ENCODE measurements at regions not wholly inside any gene's neighbourhood (a gene's known extent, or its start where the extent isn't known, plus 50 kb on each side); places are given as distances from the start of the nearest gene placed in this dataset.

GRCh38 chr7:130998993-130999602 lies 265.1 kb upstream of the KLF14 start:
- Histone ChIP-seq H3K9me3 (ENCODE audit: control insufficient read depth in 1 of 2, insufficient read depth in 1 of 2, low read depth in 1 of 2, low read length in 2 of 2) (no peaks in the 10 kb centered on the region), H3K9me2 (ENCODE audit: insufficient read depth) (no peaks in the 10 kb centered on the region), H3K27me3 (ENCODE audit: insufficient read depth, low read length) (no peaks in the 10 kb centered on the region), H3K4me3 (replicated peaks in 1 of 2; ENCODE audit: low read depth in 1 of 2, low read length in 2 of 2) (no peak overlapping the region), H2AFZ (ENCODE audit: low read depth, low read length, poor library complexity, severe bottlenecking) (no peak overlapping the region), H3K4me2 (ENCODE audit: low read length) (peak overlapping the region; percentile 60), H3K9ac (ENCODE audit: low read length) (peak overlapping the region; percentile 69), H3K27ac (ENCODE audit: low read depth, low read length) (peak overlapping the region; percentile 100), H3K79me2 (ENCODE audit: insufficient read depth, low read length) (peaks cover 71% of the 10 kb centered on the region), H4K20me1 (ENCODE audit: insufficient read depth) (no peaks in the 10 kb centered on the region), H3K36me3 (ENCODE audit: control insufficient read depth in 1 of 2, insufficient read depth in 2 of 2, low read length in 2 of 2) (no peaks in the 10 kb centered on the region), H3K4me1 (ENCODE audit: control insufficient read depth in 1 of 2, insufficient read depth in 2 of 2, low read length in 2 of 2) (peaks cover 86 to 99% of the 10 kb centered on the region in 2 experiments)
- TF ChIP-seq TCF7L2 (IDR thresholded peaks at IDR 0.05; ENCODE audit: borderline replicate concordance, extremely low read depth, insufficient read depth, insufficient read length) (peak; percentile 88), YY1 (IDR thresholded peaks at IDR 0.05; ENCODE audit: extremely low read depth, insufficient replicate concordance, low read depth, low read length) (peak; percentile 50), POLR2AphosphoS5 (IDR thresholded peaks at IDR 0.05; ENCODE audit: low read depth, low read length) (peak; percentile 57), ZFX (IDR thresholded peaks at IDR 0.05) (no peak), CTCF (IDR thresholded peaks at IDR 0.05 in 2 of 3, conservative IDR thresholded peaks at IDR 0.05 in 1 of 3; ENCODE audit: borderline replicate concordance in 1 of 3, insufficient read depth in 1 of 3, low read depth in 2 of 3, low read length in 2 of 3) (peak in 2 of 3 experiments; percentile 10 to 19; a peak in 2 of 6 replicates)
- ATAC-seq (peak; percentile 61), DNase-seq (ENCODE audit: low read depth, low spot score) (peak; percentile 90)
- intact Hi-C loops (cut with micrococcal nuclease): loop anchor here (5.0 kb wide), 1 partner anchor 97 kb away; no protein-coding TSS in a partner anchor
- RAD21 ChIA-PET (ENCODE audit: low non-redundant PET in 1 of 2, low total read pairs in 2 of 2, uncharacterized antibody in 2 of 2, unreplicated experiment in 2 of 2): no interaction called here
- BruUV-seq (replicated peaks): no TSS peak
- CTCF ChIA-PET: interaction anchor here (0.7 to 2.0 kb wide), 3 partner anchors 9 to 102 kb away, joined by 3 to 8 read pairs (median 6); no protein-coding TSS in a partner anchor
- POLR2A ChIA-PET: interaction anchor here (1.3 to 1.6 kb wide), 2 partner anchors 39 to 95 kb away, joined by 4 read pairs; no protein-coding TSS in a partner anchor
